HepG2 (cell line): ENCODE measurements at regions not wholly inside any gene's neighbourhood (a gene's known extent, or its start where the extent isn't known, plus 50 kb on each side); places are given as distances from the start of the nearest gene placed in this dataset.

Experiments used
- ATAD3A ChIP-seq: sonication (generic); formaldehyde crosslinking; IDR thresholded peaks from 2 replicates; pipeline ENCODE4 v1.4.0; 2020; ENCODE audit warnings: missing genetic modification reagents
- ELF1 ChIP-seq: sonication (generic); formaldehyde crosslinking; IDR thresholded peaks from 2 replicates; pipeline ENCODE4 v1.4.0; 2020; ENCODE audit warnings: missing genetic modification reagents
- HNF4A ChIP-seq: sonication (generic); formaldehyde crosslinking; IDR thresholded peaks from 2 replicates; pipeline ENCODE4 v1.4.0; 2020; ENCODE audit warnings: missing genetic modification reagents
- IKZF1 ChIP-seq: fragments of 450-650 bp; IDR thresholded peaks from 2 replicates; pipeline ENCODE4 v1.7.1; 2016
- IRX3 ChIP-seq: sonication (generic); formaldehyde crosslinking; IDR thresholded peaks from 2 replicates; pipeline ENCODE4 v1.8.1; 2023; ENCODE audit warnings: mild to moderate bottlenecking, low read depth, missing genetic modification reagents, borderline replicate concordance
- MXD3 ChIP-seq: IDR thresholded peaks from 2 replicates; pipeline ENCODE4 v1.6.1; 2016; ENCODE audit warnings: mild to moderate bottlenecking, missing biosample characterization, missing genetic modification reagents
- PHF21A ChIP-seq: sonication (generic); formaldehyde crosslinking; IDR thresholded peaks from 2 replicates; pipeline ENCODE4 v1.5.0; 2020; ENCODE audit warnings: mild to moderate bottlenecking, missing genetic modification reagents
- POGZ ChIP-seq: sonication (generic); formaldehyde crosslinking; IDR thresholded peaks from 2 replicates; pipeline ENCODE4 v1.4.0; 2020; ENCODE audit warnings: mild to moderate bottlenecking, missing genetic modification reagents
- SMC3 ChIP-seq: IDR thresholded peaks from 2 replicates; pipeline ENCODE4 v1.6.1; 2011; ENCODE audit warnings: low read length, improper control_type of control experiment
- ZNF143 ChIP-seq: sonication (generic); formaldehyde crosslinking; IDR thresholded peaks from 2 replicates; pipeline ENCODE4 v1.4.0; 2020; ENCODE audit warnings: missing genetic modification reagents
- ZNF256 ChIP-seq: sonication (generic); formaldehyde crosslinking; conservative IDR thresholded peaks from 2 replicates; pipeline ENCODE4 v1.4.0; 2020; ENCODE audit warnings: missing genetic modification reagents
- ZNF343 ChIP-seq: sonication (generic); formaldehyde crosslinking; IDR thresholded peaks from 2 replicates; pipeline ENCODE4 v1.4.0; 2020; ENCODE audit warnings: mild to moderate bottlenecking, missing genetic modification reagents
- ZNF430 ChIP-seq: sonication (generic); formaldehyde crosslinking; IDR thresholded peaks from 2 replicates; pipeline ENCODE4 v1.9.0; 2021; ENCODE audit warnings: mild to moderate bottlenecking, missing genetic modification reagents
- ZNF678 ChIP-seq: sonication (generic); formaldehyde crosslinking; IDR thresholded peaks from 2 replicates; pipeline ENCODE4 v1.4.0; 2020; ENCODE audit warnings: mild to moderate bottlenecking, missing genetic modification reagents
- ZNF761 ChIP-seq: sonication (generic); formaldehyde crosslinking; conservative IDR thresholded peaks from 2 replicates; pipeline ENCODE4 v1.4.0; 2020; ENCODE audit warnings: mild to moderate bottlenecking, missing genetic modification reagents
- TF ChIP-seq, protein P1 (sequence below): sonication (generic); formaldehyde crosslinking; IDR thresholded peaks from one replicate; pipeline ENCODE4 v1.5.1; 2020; ENCODE audit warnings: mild to moderate bottlenecking, missing genetic modification reagents; ENCODE audit errors: not compliant biosample characterization
- TF ChIP-seq, protein P2 (sequence below): sonication (generic); formaldehyde crosslinking; conservative IDR thresholded peaks from 2 replicates; pipeline ENCODE4 v1.5.0; 2020; ENCODE audit warnings: missing genetic modification reagents
- TF ChIP-seq, protein P3 (sequence below): sonication (generic); formaldehyde crosslinking; IDR thresholded peaks from 2 replicates; pipeline ENCODE4 v1.8.1; 2023; ENCODE audit warnings: mild to moderate bottlenecking, missing genetic modification reagents

GRCh38 chr2:8573234-8573941, 108.5 kb upstream of the ID2 start (continued):
- TF ChIP-seq, protein P1, sequence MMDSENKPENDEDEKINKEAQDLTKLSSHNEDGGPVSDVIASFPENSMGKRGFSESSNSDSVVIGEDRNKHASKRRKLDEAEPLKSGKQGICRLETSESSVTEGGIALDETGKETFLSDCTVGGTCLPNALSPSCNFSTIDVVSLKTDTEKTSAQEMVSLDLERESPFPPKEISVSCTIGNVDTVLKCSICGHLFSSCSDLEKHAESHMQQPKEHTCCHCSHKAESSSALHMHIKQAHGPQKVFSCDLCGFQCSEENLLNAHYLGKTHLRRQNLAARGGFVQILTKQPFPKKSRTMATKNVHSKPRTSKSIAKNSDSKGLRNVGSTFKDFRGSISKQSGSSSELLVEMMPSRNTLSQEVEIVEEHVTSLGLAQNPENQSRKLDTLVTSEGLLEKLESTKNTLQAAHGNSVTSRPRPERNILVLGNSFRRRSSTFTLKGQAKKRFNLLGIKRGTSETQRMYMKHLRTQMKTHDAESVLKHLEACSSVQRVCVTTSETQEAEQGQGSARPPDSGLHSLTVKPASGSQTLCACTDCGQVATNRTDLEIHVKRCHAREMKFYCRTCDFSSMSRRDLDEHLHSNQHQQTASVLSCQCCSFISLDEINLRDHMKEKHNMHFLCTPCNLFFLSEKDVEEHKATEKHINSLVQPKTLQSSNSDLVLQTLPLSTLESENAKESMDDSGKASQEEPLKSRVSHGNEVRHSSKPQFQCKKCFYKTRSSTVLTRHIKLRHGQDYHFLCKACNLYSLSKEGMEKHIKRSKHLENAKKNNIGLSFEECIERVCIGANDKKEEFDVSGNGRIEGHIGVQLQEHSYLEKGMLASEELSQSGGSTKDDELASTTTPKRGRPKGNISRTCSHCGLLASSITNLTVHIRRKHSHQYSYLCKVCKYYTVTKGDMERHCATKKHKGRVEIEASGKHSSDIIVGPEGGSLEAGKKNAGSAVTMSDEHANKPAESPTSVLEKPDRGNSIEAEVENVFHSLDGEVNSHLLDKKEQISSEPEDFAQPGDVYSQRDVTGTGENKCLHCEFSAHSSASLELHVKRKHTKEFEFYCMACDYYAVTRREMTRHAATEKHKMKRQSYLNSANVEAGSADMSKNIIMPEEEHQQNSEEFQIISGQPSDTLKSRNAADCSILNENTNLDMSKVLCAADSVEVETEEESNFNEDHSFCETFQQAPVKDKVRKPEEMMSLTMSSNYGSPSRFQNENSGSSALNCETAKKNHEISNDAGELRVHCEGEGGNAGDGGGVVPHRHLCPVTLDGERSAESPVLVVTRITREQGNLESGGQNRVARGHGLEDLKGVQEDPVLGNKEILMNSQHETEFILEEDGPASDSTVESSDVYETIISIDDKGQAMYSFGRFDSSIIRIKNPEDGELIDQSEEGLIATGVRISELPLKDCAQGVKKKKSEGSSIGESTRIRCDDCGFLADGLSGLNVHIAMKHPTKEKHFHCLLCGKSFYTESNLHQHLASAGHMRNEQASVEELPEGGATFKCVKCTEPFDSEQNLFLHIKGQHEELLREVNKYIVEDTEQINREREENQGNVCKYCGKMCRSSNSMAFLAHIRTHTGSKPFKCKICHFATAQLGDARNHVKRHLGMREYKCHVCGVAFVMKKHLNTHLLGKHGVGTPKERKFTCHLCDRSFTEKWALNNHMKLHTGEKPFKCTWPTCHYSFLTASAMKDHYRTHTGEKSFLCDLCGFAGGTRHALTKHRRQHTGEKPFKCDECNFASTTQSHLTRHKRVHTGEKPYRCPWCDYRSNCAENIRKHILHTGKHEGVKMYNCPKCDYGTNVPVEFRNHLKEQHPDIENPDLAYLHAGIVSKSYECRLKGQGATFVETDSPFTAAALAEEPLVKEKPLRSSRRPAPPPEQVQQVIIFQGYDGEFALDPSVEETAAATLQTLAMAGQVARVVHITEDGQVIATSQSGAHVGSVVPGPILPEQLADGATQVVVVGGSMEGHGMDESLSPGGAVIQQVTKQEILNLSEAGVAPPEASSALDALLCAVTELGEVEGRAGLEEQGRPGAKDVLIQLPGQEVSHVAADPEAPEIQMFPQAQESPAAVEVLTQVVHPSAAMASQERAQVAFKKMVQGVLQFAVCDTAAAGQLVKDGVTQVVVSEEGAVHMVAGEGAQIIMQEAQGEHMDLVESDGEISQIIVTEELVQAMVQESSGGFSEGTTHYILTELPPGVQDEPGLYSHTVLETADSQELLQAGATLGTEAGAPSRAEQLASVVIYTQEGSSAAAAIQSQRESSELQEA (CRISPR knock-in tag), result no peak
- TF ChIP-seq, protein P2, sequence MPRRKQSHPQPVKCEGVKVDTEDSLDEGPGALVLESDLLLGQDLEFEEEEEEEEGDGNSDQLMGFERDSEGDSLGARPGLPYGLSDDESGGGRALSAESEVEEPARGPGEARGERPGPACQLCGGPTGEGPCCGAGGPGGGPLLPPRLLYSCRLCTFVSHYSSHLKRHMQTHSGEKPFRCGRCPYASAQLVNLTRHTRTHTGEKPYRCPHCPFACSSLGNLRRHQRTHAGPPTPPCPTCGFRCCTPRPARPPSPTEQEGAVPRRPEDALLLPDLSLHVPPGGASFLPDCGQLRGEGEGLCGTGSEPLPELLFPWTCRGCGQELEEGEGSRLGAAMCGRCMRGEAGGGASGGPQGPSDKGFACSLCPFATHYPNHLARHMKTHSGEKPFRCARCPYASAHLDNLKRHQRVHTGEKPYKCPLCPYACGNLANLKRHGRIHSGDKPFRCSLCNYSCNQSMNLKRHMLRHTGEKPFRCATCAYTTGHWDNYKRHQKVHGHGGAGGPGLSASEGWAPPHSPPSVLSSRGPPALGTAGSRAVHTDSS (CRISPR knock-in tag), result no peak
- peak; percentile 34; the same call in 1 of the 2 replicates for TF ChIP-seq ZNF143
- no peak for TF ChIP-seq IRX3 (CRISPR knock-in tag)
- TF ChIP-seq SMC3, result no peak
- no peak for TF ChIP-seq ZNF678
- TF ChIP-seq ELF1 (CRISPR knock-in tag), result no peak; the same call in none of the 2 replicates
- TF ChIP-seq PHF21A (CRISPR knock-in tag), result 0 out of 2 replicates have a peak, but pooled peaks have one; percentile 20
- TF ChIP-seq, protein P3, sequence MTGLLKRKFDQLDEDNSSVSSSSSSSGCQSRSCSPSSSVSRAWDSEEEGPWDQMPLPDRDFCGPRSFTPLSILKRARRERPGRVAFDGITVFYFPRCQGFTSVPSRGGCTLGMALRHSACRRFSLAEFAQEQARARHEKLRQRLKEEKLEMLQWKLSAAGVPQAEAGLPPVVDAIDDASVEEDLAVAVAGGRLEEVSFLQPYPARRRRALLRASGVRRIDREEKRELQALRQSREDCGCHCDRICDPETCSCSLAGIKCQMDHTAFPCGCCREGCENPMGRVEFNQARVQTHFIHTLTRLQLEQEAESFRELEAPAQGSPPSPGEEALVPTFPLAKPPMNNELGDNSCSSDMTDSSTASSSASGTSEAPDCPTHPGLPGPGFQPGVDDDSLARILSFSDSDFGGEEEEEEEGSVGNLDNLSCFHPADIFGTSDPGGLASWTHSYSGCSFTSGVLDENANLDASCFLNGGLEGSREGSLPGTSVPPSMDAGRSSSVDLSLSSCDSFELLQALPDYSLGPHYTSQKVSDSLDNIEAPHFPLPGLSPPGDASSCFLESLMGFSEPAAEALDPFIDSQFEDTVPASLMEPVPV, result peak; percentile 26; the same call in 1 of the 2 replicates
- TF ChIP-seq ZNF343 (CRISPR knock-in tag), result no peak
- peak; percentile 31; the same call in 1 of the 2 replicates for TF ChIP-seq POGZ (CRISPR knock-in tag)
- no peak; the same call in 1 of the 2 replicates for TF ChIP-seq ATAD3A
- no peak for TF ChIP-seq ZNF256 (CRISPR knock-in tag)
- TF ChIP-seq ZNF761, result no peak
- TF ChIP-seq ZNF430 (CRISPR knock-in tag), result no peak
- TF ChIP-seq MXD3 (CRISPR knock-in tag), result no peak
- no peak for TF ChIP-seq HNF4A (CRISPR knock-in tag)
- TF ChIP-seq IKZF1, result no peak
